PFSK-1 (cell line): ENCODE measurements at regions not wholly inside any gene's neighbourhood (a gene's known extent, or its start where the extent isn't known, plus 50 kb on each side); places are given as distances from the start of the nearest gene placed in this dataset.

ENCODE experiments used
- POLR2AphosphoS5 ChIP-seq: IDR thresholded peaks from 2 replicates; pipeline ENCODE4 v1.6.1; 2012; ENCODE audit warnings: low read depth, mild to moderate bottlenecking, control low read depth, low read length, moderate library complexity
- REST ChIP-seq, 2 experiments: IDR thresholded peaks; 2 replicates each; pipeline versions ENCODE4 v1.6.1 to v1.8.0; 2011 to 2012; ENCODE audit warnings: low read depth in 2 of 2, low read length in 2 of 2, control low read depth in 1 of 2, inconsistent platforms in 1 of 2, mild to moderate bottlenecking in 1 of 2, moderate library complexity in 1 of 2; ENCODE audit not compliant: insufficient read depth in 1 of 2
- SIN3A ChIP-seq: IDR thresholded peaks from 2 replicates; pipeline ENCODE4 v1.6.1; 2012; ENCODE audit warnings: mild to moderate bottlenecking, low read length, moderate library complexity, borderline replicate concordance; ENCODE audit not compliant: insufficient read depth
- TAF1 ChIP-seq: IDR thresholded peaks from 2 replicates; pipeline ENCODE4 v1.6.1; 2012; ENCODE audit warnings: low read length, control low read depth, borderline replicate concordance; ENCODE audit not compliant: insufficient read depth

GRCh38 chr5:26003966-26004365, 1034.4 kb downstream of the CDH9 start:
- no peak for TF ChIP-seq REST (IDR thresholded peaks at IDR 0.05; ENCODE audit: insufficient read depth in 1 of 2, low read depth in 2 of 2, low read length in 2 of 2)
- no peak for TF ChIP-seq SIN3A
- no peak for TF ChIP-seq TAF1
- no peak for TF ChIP-seq POLR2AphosphoS5
